ENCODE measurements at regions not wholly inside any gene's neighbourhood (a gene's known extent, or its start where the extent isn't known, plus 50 kb on each side); places are given as distances from the start of the nearest gene placed in this dataset.

DNA sequence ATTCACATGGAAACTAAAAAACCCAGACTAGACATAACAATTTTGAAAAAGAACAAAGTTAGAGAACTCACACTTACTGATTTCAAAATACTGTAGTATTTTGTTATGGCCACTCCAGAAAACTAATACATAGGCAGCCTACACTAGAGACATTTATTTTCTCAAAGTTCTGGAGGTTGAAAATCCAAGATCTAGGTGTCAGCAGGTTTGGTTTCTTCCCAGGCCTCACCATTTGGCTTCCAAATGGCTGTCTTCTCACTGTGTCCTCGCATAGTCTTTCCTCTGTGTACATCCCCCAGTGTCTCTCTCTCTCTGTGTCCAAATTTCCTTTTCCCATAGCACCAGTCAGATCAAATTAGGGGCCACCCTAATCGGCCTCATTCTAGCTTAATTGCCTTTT, 95.0 kb downstream of the NR4A2 start:
- TF ChIP-seq JUND (IDR thresholded peaks at IDR 0.05; ENCODE audit: borderline replicate concordance, low read depth, low read length) (no peak), JUND (tag; IDR thresholded peaks at IDR 0.05; ENCODE audit: borderline replicate concordance, low read depth, low read length) (no peak), ETV5 (CRISPR knock-in tag; IDR thresholded peaks at IDR 0.05; ENCODE audit: low read depth) (no peak), SIN3A (IDR thresholded peaks at IDR 0.05; ENCODE audit: borderline replicate concordance in 2 of 2, control insufficient read depth in 1 of 2, low read depth in 2 of 2, low read length in 2 of 2) (no peak), CREB3 (tag; conservative IDR thresholded peaks at IDR 0.05; ENCODE audit: low read depth) (no peak), MTA2 (IDR thresholded peaks at IDR 0.05; ENCODE audit: low read depth) (no peak), DIDO1 (tag; IDR thresholded peaks at IDR 0.05; ENCODE audit: low read depth) (no peak), JUN (IDR thresholded peaks at IDR 0.05; ENCODE audit: borderline replicate concordance, low read depth, low read length) (no peak), JUN (CRISPR knock-in tag; IDR thresholded peaks at IDR 0.05; ENCODE audit: borderline replicate concordance) (no peak), EGR1 (conservative IDR thresholded peaks at IDR 0.05) (no peak), CTCF (IDR thresholded peaks at IDR 0.05 in 2 of 3, conservative IDR thresholded peaks at IDR 0.05 in 1 of 3; ENCODE audit: insufficient read depth in 2 of 3, low read depth in 1 of 3, low read length in 3 of 3) (no peak)
- TF ChIP-seq, protein P1, sequence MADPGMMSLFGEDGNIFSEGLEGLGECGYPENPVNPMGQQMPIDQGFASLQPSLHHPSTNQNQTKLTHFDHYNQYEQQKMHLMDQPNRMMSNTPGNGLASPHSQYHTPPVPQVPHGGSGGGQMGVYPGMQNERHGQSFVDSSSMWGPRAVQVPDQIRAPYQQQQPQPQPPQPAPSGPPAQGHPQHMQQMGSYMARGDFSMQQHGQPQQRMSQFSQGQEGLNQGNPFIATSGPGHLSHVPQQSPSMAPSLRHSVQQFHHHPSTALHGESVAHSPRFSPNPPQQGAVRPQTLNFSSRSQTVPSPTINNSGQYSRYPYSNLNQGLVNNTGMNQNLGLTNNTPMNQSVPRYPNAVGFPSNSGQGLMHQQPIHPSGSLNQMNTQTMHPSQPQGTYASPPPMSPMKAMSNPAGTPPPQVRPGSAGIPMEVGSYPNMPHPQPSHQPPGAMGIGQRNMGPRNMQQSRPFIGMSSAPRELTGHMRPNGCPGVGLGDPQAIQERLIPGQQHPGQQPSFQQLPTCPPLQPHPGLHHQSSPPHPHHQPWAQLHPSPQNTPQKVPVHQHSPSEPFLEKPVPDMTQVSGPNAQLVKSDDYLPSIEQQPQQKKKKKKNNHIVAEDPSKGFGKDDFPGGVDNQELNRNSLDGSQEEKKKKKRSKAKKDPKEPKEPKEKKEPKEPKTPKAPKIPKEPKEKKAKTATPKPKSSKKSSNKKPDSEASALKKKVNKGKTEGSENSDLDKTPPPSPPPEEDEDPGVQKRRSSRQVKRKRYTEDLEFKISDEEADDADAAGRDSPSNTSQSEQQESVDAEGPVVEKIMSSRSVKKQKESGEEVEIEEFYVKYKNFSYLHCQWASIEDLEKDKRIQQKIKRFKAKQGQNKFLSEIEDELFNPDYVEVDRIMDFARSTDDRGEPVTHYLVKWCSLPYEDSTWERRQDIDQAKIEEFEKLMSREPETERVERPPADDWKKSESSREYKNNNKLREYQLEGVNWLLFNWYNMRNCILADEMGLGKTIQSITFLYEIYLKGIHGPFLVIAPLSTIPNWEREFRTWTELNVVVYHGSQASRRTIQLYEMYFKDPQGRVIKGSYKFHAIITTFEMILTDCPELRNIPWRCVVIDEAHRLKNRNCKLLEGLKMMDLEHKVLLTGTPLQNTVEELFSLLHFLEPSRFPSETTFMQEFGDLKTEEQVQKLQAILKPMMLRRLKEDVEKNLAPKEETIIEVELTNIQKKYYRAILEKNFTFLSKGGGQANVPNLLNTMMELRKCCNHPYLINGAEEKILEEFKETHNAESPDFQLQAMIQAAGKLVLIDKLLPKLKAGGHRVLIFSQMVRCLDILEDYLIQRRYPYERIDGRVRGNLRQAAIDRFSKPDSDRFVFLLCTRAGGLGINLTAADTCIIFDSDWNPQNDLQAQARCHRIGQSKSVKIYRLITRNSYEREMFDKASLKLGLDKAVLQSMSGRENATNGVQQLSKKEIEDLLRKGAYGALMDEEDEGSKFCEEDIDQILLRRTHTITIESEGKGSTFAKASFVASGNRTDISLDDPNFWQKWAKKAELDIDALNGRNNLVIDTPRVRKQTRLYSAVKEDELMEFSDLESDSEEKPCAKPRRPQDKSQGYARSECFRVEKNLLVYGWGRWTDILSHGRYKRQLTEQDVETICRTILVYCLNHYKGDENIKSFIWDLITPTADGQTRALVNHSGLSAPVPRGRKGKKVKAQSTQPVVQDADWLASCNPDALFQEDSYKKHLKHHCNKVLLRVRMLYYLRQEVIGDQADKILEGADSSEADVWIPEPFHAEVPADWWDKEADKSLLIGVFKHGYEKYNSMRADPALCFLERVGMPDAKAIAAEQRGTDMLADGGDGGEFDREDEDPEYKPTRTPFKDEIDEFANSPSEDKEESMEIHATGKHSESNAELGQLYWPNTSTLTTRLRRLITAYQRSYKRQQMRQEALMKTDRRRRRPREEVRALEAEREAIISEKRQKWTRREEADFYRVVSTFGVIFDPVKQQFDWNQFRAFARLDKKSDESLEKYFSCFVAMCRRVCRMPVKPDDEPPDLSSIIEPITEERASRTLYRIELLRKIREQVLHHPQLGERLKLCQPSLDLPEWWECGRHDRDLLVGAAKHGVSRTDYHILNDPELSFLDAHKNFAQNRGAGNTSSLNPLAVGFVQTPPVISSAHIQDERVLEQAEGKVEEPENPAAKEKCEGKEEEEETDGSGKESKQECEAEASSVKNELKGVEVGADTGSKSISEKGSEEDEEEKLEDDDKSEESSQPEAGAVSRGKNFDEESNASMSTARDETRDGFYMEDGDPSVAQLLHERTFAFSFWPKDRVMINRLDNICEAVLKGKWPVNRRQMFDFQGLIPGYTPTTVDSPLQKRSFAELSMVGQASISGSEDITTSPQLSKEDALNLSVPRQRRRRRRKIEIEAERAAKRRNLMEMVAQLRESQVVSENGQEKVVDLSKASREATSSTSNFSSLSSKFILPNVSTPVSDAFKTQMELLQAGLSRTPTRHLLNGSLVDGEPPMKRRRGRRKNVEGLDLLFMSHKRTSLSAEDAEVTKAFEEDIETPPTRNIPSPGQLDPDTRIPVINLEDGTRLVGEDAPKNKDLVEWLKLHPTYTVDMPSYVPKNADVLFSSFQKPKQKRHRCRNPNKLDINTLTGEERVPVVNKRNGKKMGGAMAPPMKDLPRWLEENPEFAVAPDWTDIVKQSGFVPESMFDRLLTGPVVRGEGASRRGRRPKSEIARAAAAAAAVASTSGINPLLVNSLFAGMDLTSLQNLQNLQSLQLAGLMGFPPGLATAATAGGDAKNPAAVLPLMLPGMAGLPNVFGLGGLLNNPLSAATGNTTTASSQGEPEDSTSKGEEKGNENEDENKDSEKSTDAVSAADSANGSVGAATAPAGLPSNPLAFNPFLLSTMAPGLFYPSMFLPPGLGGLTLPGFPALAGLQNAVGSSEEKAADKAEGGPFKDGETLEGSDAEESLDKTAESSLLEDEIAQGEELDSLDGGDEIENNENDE (IDR thresholded peaks at IDR 0.05; ENCODE audit: low read depth, low read length): no peak
- TF ChIP-seq, protein P2, sequence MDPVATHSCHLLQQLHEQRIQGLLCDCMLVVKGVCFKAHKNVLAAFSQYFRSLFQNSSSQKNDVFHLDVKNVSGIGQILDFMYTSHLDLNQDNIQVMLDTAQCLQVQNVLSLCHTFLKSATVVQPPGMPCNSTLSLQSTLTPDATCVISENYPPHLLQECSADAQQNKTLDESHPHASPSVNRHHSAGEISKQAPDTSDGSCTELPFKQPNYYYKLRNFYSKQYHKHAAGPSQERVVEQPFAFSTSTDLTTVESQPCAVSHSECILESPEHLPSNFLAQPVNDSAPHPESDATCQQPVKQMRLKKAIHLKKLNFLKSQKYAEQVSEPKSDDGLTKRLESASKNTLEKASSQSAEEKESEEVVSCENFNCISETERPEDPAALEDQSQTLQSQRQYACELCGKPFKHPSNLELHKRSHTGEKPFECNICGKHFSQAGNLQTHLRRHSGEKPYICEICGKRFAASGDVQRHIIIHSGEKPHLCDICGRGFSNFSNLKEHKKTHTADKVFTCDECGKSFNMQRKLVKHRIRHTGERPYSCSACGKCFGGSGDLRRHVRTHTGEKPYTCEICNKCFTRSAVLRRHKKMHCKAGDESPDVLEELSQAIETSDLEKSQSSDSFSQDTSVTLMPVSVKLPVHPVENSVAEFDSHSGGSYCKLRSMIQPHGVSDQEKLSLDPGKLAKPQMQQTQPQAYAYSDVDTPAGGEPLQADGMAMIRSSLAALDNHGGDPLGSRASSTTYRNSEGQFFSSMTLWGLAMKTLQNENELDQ (CRISPR knock-in tag; IDR thresholded peaks at IDR 0.05; ENCODE audit: borderline replicate concordance): no peak
- TF ChIP-seq, protein P3, sequence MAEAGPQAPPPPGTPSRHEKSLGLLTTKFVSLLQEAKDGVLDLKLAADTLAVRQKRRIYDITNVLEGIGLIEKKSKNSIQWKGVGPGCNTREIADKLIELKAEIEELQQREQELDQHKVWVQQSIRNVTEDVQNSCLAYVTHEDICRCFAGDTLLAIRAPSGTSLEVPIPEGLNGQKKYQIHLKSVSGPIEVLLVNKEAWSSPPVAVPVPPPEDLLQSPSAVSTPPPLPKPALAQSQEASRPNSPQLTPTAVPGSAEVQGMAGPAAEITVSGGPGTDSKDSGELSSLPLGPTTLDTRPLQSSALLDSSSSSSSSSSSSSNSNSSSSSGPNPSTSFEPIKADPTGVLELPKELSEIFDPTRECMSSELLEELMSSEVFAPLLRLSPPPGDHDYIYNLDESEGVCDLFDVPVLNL (CRISPR knock-in tag; IDR thresholded peaks at IDR 0.05; ENCODE audit: low read depth): no peak

Data from K562 (cell line).